ENCODE measurements at regions not wholly inside any gene's neighbourhood (a gene's known extent, or its start where the extent isn't known, plus 50 kb on each side); places are given as distances from the start of the nearest gene placed in this dataset.

GRCh38 chr4:185862340-185862739, 50.3 kb upstream of the SORBS2 start:
- intact Hi-C loops (cut with DNase I; ENCODE audit: low total_unique reads) = no loop called here
- Histone ChIP-seq H3K27ac (no peak overlapping the region), H3K4me1 (no peaks in the 10 kb centered on the region), H3K4me3 (no peak overlapping the region), H3K27me3 (no peaks in the 10 kb centered on the region), H3K36me3 (no peaks in the 10 kb centered on the region), H3K9me3 (peaks cover 0 to 9% of the 10 kb centered on the region in 2 donors)
- DNase-seq (ENCODE audit: low spot score in 2 of 2) = no peak
- TF ChIP-seq CTCF (IDR thresholded peaks at IDR 0.05) = no peak
- no peak for TF ChIP-seq POLR2AphosphoS5 (IDR thresholded peaks at IDR 0.05)
- no peak for TF ChIP-seq POLR2A (IDR thresholded peaks at IDR 0.05)

- H3K4me1 ChIP-seq = no peaks in the 10 kb centered on the region
- intact Hi-C loops (cut with DNase I; ENCODE audit: low total_unique reads) = no loop called here
- H3K36me3 ChIP-seq = no peaks in the 10 kb centered on the region
- H3K27ac ChIP-seq = no peak overlapping the region
- TF ChIP-seq CTCF (IDR thresholded peaks at IDR 0.05) (no peak), POLR2AphosphoS5 (IDR thresholded peaks at IDR 0.05) (no peak), POLR2A (IDR thresholded peaks at IDR 0.05) (no peak)
- no peaks in the 10 kb centered on the region for H3K27me3 ChIP-seq
- no peaks in the 10 kb centered on the region for H3K9me3 ChIP-seq
- DNase-seq (ENCODE audit: low spot score in 2 of 2) = no peak
- H3K4me3 ChIP-seq = no peak overlapping the region
Measured at GRCh38 chr4:185863946-185864345, 52.0 kb upstream of the SORBS2 start.

GRCh38 chr4:185865901-185866328, 53.9 kb upstream of the SORBS2 start:
- Histone ChIP-seq H3K27ac (peak overlapping the region; percentile 63 to 75), H3K36me3 (no peaks in the 10 kb centered on the region), H3K4me3 (no peak overlapping the region), H3K27me3 (no peaks in the 10 kb centered on the region), H3K4me1 (no peaks in the 10 kb centered on the region), H3K9me3 (no peaks in the 10 kb centered on the region)
- intact Hi-C loops (cut with DNase I; ENCODE audit: low total_unique reads) = no loop called here
- TF ChIP-seq POLR2AphosphoS5 (IDR thresholded peaks at IDR 0.05) = no peak
- TF ChIP-seq POLR2A (IDR thresholded peaks at IDR 0.05) = no peak
- TF ChIP-seq CTCF (IDR thresholded peaks at IDR 0.05) = no peak
- DNase-seq (ENCODE audit: low spot score in 2 of 2) = peak in 1 of 2 donors; percentile 34

DNA sequence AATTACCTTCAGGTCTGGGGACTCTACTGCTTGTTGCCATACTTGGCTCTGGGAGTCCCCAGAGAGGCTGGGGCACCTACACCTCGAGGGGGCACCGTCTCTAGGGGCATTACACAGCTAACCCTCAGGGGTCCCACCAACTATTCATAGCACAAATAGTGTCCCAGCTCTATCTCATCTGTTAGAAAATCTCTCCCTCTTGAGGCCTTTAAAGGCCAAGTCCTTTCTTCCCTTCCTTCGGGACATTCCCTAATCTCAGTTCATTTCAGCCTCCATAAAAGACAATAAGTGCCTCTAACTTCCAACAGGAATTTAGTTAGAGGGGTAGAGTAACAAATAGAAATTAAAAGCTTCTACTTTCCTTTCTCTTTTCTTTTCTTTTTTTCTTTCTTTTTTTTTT, 55.8 kb upstream of the SORBS2 start:
- H3K27me3 ChIP-seq = no peaks in the 10 kb centered on the region
- no peak overlapping the region for H3K27ac ChIP-seq
- H3K4me3 ChIP-seq = no peak overlapping the region
- no peaks in the 10 kb centered on the region for H3K36me3 ChIP-seq
- intact Hi-C loops (cut with DNase I; ENCODE audit: low total_unique reads) = no loop called here
- no peaks in the 10 kb centered on the region for H3K9me3 ChIP-seq
- H3K4me1 ChIP-seq = no peaks in the 10 kb centered on the region
- TF ChIP-seq CTCF (IDR thresholded peaks at IDR 0.05) = no peak
- TF ChIP-seq POLR2A (IDR thresholded peaks at IDR 0.05) = no peak
- TF ChIP-seq POLR2AphosphoS5 (IDR thresholded peaks at IDR 0.05) = no peak
- DNase-seq (ENCODE audit: low spot score in 2 of 2) = no peak

DNA sequence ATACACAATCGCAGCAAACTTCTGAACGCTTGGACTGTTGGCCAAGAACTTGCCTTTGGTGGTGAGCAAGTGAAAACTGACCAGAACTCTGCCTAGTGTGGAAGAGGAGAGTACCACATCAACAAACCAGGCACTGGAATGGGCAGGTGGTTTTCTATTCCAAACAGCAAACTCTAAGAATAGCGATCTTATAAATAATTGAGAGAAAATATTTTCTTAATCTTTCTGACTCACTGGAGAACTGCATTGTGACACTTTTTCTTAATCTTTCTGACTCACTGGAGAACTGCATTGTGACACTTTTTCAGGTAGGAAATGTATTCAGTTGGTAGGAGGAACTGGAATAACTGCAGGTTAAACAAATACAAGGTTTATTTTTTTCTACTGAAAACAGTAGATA, 57.0 kb upstream of the SORBS2 start:
- H3K27me3 ChIP-seq = no peaks in the 10 kb centered on the region
- no peaks in the 10 kb centered on the region for H3K36me3 ChIP-seq
- TF ChIP-seq POLR2AphosphoS5 (IDR thresholded peaks at IDR 0.05) (no peak), POLR2A (IDR thresholded peaks at IDR 0.05) (no peak), CTCF (IDR thresholded peaks at IDR 0.05) (no peak)
- no peak overlapping the region for H3K4me3 ChIP-seq
- no peaks in the 10 kb centered on the region for H3K4me1 ChIP-seq
- H3K9me3 ChIP-seq = no peaks in the 10 kb centered on the region
- no peak overlapping the region for H3K27ac ChIP-seq
- intact Hi-C loops (cut with DNase I; ENCODE audit: low total_unique reads) = no loop called here
- no peak for DNase-seq (ENCODE audit: low spot score in 2 of 2)

Data from breast epithelium (tissue), 4 donors.